HepG2 (cell line): ENCODE measurements at regions not wholly inside any gene's neighbourhood (a gene's known extent, or its start where the extent isn't known, plus 50 kb on each side); places are given as distances from the start of the nearest gene placed in this dataset.

Experiments
- ATAC-seq: fragments of 200-7000 bp; cut with Tn5 transposase; 3 replicates; pipeline ENCODE4 v1.9.1; 2020; ENCODE audit warnings: mild to moderate bottlenecking, moderate library complexity
- BruUV-seq: library from RNA; stranded (reverse); fragments of 400-500 nt; replicated peaks from 2 replicates; lab custom pipeline; 2021; lab: Mats Ljungman, UMichigan
- CTCF ChIA-PET: fragments of 300-600 bp; formaldehyde crosslinking; extraction: SDS; loops from one replicate; lab custom pipeline; 2021; ENCODE audit warnings: low total read pairs, inconsistent platforms, low intra/inter-chr PET ratio; lab: Yijun Ruan, JAX
- POLR2A ChIA-PET: fragments of 350-600 bp; sonication (Branson Sonifier 250); formaldehyde crosslinking; loops from one replicate; lab custom pipeline; 2020; ENCODE audit warnings: antibody characterized with exemption, inconsistent platforms; lab: Yijun Ruan, JAX
- DNase-seq: peaks from one replicate; pipeline ENCODE4 v3.0.0-alpha.2; 2015; ENCODE audit warnings: low spot score
- FAIRE-seq: peaks from 3 replicates; lab custom pipeline; 2011; peaks lifted over from hg19 to GRCh38; lab: Jason Lieb, UNC
- H2AFZ ChIP-seq: one replicate; pipeline ENCODE4 v1.6.1; 2011; ENCODE audit warnings: low read length, inconsistent platforms
- H3K27ac ChIP-seq: fragments of 300-600 bp; 3 replicates; pipeline ENCODE4 v1.8.0; 2011; ENCODE audit warnings: mixed run types, mild to moderate bottlenecking, mixed read lengths, low read length, inconsistent platforms; ENCODE audit not compliant: insufficient read depth; ENCODE audit errors: extremely low read length
- H3K27me3 ChIP-seq, 2 experiments: fragments of 200-600 bp in 1 of 2; 2 replicates in 1 of 2; 3 replicates in 1 of 2; pipeline versions ENCODE4 v1.6.0 to v1.8.0; 2011; ENCODE audit warnings: low read length in 2 of 2, mild to moderate bottlenecking in 2 of 2, moderate library complexity in 2 of 2, inconsistent platforms in 1 of 2; ENCODE audit not compliant: insufficient read depth in 2 of 2, control insufficient read depth in 1 of 2
- H3K36me3 ChIP-seq, 2 experiments: fragments of 200-600 bp in 1 of 2; replicated peaks in 1 of 2; 2 replicates in 1 of 2; 3 replicates in 1 of 2; pipeline versions ENCODE4 v1.5.1 to v1.8.0; 2011; ENCODE audit warnings: low read length in 2 of 2, inconsistent platforms in 1 of 2; ENCODE audit not compliant: insufficient read depth in 2 of 2, control insufficient read depth in 1 of 2
- H3K4me1 ChIP-seq: 2 replicates; pipeline ENCODE4 v1.5.1; 2012; ENCODE audit warnings: low read length, inconsistent platforms; ENCODE audit not compliant: insufficient read depth
- H3K4me2 ChIP-seq: 2 replicates; pipeline ENCODE4 v1.6.0; 2011; ENCODE audit warnings: low read depth, low read length, inconsistent platforms
- H3K4me3 ChIP-seq, 3 experiments: fragments of 200-600 bp in 1 of 3; sonication (generic), shearing (Covaris generic) in 1 of 3; replicated peaks in 1 of 3; 2 replicates each; pipeline ENCODE4 v1.5.1; 2011 to 2016; ENCODE audit warnings: low read length in 3 of 3, inconsistent platforms in 2 of 3, low read depth in 2 of 3, mild to moderate bottlenecking in 2 of 3, control low read depth in 1 of 3, mixed read lengths in 1 of 3; ENCODE audit not compliant: insufficient read depth in 1 of 3
- H3K79me2 ChIP-seq: one replicate; pipeline ENCODE4 v1.6.1; 2011; ENCODE audit warnings: low read length, inconsistent platforms; ENCODE audit not compliant: insufficient read depth
- H3K9ac ChIP-seq: 2 replicates; pipeline ENCODE4 v1.6.0; 2011; ENCODE audit warnings: mild to moderate bottlenecking, low read depth, low read length, inconsistent platforms; ENCODE audit not compliant: insufficient read depth
- H3K9me3 ChIP-seq: 2 replicates; pipeline ENCODE4 v1.5.1; 2012; ENCODE audit warnings: mild to moderate bottlenecking, low read length
- H4K20me1 ChIP-seq: 2 replicates; pipeline ENCODE4 v1.6.0; 2011; ENCODE audit warnings: inconsistent platforms, mild to moderate bottlenecking, low read length, moderate library complexity; ENCODE audit not compliant: insufficient read depth
- CEBPB ChIP-seq: IDR thresholded peaks from 2 replicates; pipeline ENCODE4 v1.6.1; 2011; ENCODE audit warnings: low read depth, low read length, improper control_type of control experiment, borderline replicate concordance
- CERS6 ChIP-seq: sonication (generic); formaldehyde crosslinking; IDR thresholded peaks from 2 replicates; pipeline ENCODE4 v1.5.0; 2020; ENCODE audit warnings: missing genetic modification reagents
- IRX3 ChIP-seq: sonication (generic); formaldehyde crosslinking; IDR thresholded peaks from 2 replicates; pipeline ENCODE4 v1.8.1; 2023; ENCODE audit warnings: mild to moderate bottlenecking, low read depth, missing genetic modification reagents, borderline replicate concordance
- KAT2B ChIP-seq: fragments of 150-350 bp; IDR thresholded peaks from 2 replicates; pipeline ENCODE4 v1.6.1; 2014; ENCODE audit warnings: low read depth, low read length, borderline replicate concordance
- KLF11 ChIP-seq: IDR thresholded peaks from 2 replicates; pipeline ENCODE4 v1.6.1; 2016; ENCODE audit warnings: missing compliant biosample characterization
- MNT ChIP-seq: fragments of 450-650 bp; IDR thresholded peaks from 2 replicates; pipeline ENCODE4 v1.6.1; 2016
- MYC ChIP-seq: sonication (generic); formaldehyde crosslinking; IDR thresholded peaks from 2 replicates; pipeline ENCODE4 v1.9.0; 2021; ENCODE audit warnings: missing genetic modification reagents, borderline replicate concordance
- RORA ChIP-seq: sonication (generic); formaldehyde crosslinking; IDR thresholded peaks from 2 replicates; pipeline ENCODE4 v1.5.0; 2020; ENCODE audit warnings: mild to moderate bottlenecking, missing genetic modification reagents, moderate library complexity
- SOX13 ChIP-seq, 3 experiments: fragments of 450-650 bp in 1 of 3; sonication (generic) in 1 of 3; formaldehyde crosslinking in 1 of 3; IDR thresholded peaks in 2 of 3; conservative IDR thresholded peaks in 1 of 3; 2 replicates each; pipeline versions ENCODE4 v1.5.0 to v1.6.1; 2016 to 2020; ENCODE audit warnings: antibody characterized with exemption in 1 of 3, mild to moderate bottlenecking in 1 of 3, missing compliant biosample characterization in 1 of 3, missing genetic modification reagents in 1 of 3, moderate library complexity in 1 of 3
- ZBTB3 ChIP-seq: sonication (generic); formaldehyde crosslinking; IDR thresholded peaks from 2 replicates; pipeline ENCODE4 v1.4.0; 2020; ENCODE audit warnings: low read depth, mild to moderate bottlenecking, moderate library complexity, missing genetic modification reagents, borderline replicate concordance
- ZMYM4 ChIP-seq: sonication (generic); formaldehyde crosslinking; IDR thresholded peaks from 2 replicates; pipeline ENCODE4 v1.8.1; 2023; ENCODE audit warnings: mild to moderate bottlenecking, missing genetic modification reagents
- ZNF598 ChIP-seq: sonication (generic); formaldehyde crosslinking; IDR thresholded peaks from 2 replicates; pipeline ENCODE4 v1.5.1; 2020; ENCODE audit warnings: mild to moderate bottlenecking, missing genetic modification reagents, borderline replicate concordance
- WGBS: methylation state at CpG from one replicate; pipeline ENCODE4 v1.1.6; 2017; ENCODE audit warnings: low lambda C conversion rate; 5-methylcytosine and 5-hydroxymethylcytosine counted together
- in situ Hi-C: cut with HindIII; loops from 2 replicates; pipeline ENCODE4 v1.10.0; 2017; ENCODE audit warnings: low pct_unique_long_range_greater_than_20kb; ENCODE audit not compliant: extremely low pct_ligation_motif_present
- intact Hi-C: fragments of 100-400 bp; cut with micrococcal nuclease; formaldehyde crosslinking; loops from one replicate; pipeline ENCODE4 v1.10.0; 2022; ENCODE audit not compliant: unreplicated experiment
- TF ChIP-seq, protein P1 (sequence below): sonication (generic); formaldehyde crosslinking; IDR thresholded peaks from 2 replicates; pipeline ENCODE4 v1.8.0; 2022; ENCODE audit warnings: mild to moderate bottlenecking, missing genetic modification reagents

DNA sequence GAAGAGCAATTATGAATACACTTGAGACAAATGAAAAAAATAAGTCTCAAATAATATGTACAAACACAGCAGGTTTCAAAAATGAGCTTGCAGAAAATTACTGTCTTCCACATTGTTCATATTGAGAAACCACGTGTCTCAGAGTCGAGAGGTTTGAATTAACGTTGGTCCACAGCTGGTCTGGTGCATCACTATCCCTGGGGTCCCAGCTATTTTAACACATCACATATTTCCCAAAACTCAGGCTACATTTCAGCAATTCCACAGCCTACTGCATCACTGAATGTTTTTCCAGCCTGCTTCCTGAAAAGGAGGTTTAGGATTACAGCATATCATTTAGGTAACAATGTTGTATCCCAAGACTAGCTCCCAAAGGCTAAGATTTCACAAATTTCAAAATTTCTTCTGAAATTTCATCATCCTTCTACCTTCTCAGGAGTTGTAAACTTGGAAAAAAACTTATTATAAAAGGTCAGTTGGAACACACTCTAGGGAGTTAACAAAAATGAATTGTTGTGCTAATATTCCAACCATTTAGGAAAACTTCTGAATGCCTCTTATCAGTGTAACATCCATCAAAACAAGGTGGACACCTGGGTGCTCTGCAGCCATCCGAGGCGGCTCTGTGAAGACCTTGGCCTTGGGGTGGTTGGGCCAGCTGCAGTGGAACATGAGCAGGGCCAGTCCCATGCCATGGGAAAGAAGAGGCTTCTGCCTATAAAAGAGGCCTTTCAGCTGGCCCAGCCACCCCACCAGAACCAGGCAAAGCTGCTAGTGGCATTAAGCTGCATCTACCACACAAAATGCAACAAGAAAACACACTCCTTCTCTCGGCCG lies 198.1 kb upstream of the RBBP8 start:
- Histone ChIP-seq H3K27ac (no peak overlapping the region), H3K79me2 (no peaks in the 10 kb centered on the region), H3K4me3 (no peak overlapping the region), H3K27me3 (no peaks in the 10 kb centered on the region; a peak in 1 of 5 replicates), H3K9ac (no peak overlapping the region), H3K4me2 (no peak overlapping the region), H3K9me3 (no peaks in the 10 kb centered on the region), H3K4me1 (no peaks in the 10 kb centered on the region), H2AFZ (no peak overlapping the region), H4K20me1 (no peaks in the 10 kb centered on the region)
- ChIA-PET CTCF (no interaction called here), POLR2A (no interaction called here)
- in situ Hi-C loops (no loop called here), intact Hi-C loops (no loop called here)
- 41% methylated on average over 6 of the region's 7 CpGs for WGBS
- DNase-seq (no peak), FAIRE-seq (no peak), ATAC-seq (no peak)
- BruUV-seq = no TSS peak
- TF ChIP-seq ZMYM4 (CRISPR knock-in tag) (no peak), MNT (peak; percentile 66), CEBPB (0 out of 2 replicates have a peak, but pooled peaks have one; percentile 7)
- TF ChIP-seq, all 625 proteins: peak for 2
- no peaks in the 10 kb centered on the region for H3K36me3 ChIP-seq

DNA sequence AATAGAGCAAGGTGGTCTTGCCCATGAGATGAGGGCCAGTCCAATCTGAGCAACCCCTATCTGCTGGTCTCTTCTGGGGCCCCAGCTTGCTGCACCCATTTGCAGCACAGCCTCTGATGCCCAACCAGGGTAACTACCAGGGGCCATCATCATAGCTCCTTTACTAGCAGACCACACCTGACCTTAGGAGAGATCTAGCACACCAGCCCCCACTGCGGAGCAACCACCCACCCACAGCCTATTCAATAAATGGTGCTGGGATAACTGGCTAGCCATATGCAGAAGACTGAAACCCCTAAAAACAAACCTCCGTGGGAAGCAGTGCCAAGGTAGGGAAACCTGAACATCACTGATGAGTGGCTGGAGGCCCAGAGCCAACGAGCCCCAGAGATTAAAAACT lies 196.1 kb upstream of the RBBP8 start:
- in situ Hi-C loops = no loop called here
- ChIA-PET CTCF (no interaction called here), POLR2A (no interaction called here)
- 0% methylated on average over 1 of the region's 3 CpGs for WGBS
- Histone ChIP-seq H2AFZ (no peak overlapping the region), H3K79me2 (no peaks in the 10 kb centered on the region), H3K9ac (no peak overlapping the region), H3K4me3 (no peak overlapping the region), H3K4me2 (no peak overlapping the region), H3K27me3 (no peaks in the 10 kb centered on the region; a peak in 1 of 5 replicates), H3K4me1 (no peaks in the 10 kb centered on the region), H3K27ac (no peak overlapping the region), H3K36me3 (no peaks in the 10 kb centered on the region), H4K20me1 (no peaks in the 10 kb centered on the region), H3K9me3 (no peaks in the 10 kb centered on the region)
- intact Hi-C loops = no loop called here
- DNase-seq (no peak), ATAC-seq (no peak), FAIRE-seq (no peak)
- no TSS peak for BruUV-seq
- TF ChIP-seq KAT2B (no peak), ZNF598 (CRISPR knock-in tag) (no peak), CERS6 (CRISPR knock-in tag) (no peak), RORA (CRISPR knock-in tag) (no peak), KLF11 (CRISPR knock-in tag) (no peak), MYC (no peak), ZBTB3 (CRISPR knock-in tag) (no peak), SOX13 (IDR thresholded peaks at IDR 0.05) (no peak), SOX13 (CRISPR knock-in tag; conservative IDR thresholded peaks at IDR 0.05 in 1 of 2, IDR thresholded peaks at IDR 0.05 in 1 of 2) (no peak), IRX3 (CRISPR knock-in tag) (no peak)
- TF ChIP-seq, protein P1, sequence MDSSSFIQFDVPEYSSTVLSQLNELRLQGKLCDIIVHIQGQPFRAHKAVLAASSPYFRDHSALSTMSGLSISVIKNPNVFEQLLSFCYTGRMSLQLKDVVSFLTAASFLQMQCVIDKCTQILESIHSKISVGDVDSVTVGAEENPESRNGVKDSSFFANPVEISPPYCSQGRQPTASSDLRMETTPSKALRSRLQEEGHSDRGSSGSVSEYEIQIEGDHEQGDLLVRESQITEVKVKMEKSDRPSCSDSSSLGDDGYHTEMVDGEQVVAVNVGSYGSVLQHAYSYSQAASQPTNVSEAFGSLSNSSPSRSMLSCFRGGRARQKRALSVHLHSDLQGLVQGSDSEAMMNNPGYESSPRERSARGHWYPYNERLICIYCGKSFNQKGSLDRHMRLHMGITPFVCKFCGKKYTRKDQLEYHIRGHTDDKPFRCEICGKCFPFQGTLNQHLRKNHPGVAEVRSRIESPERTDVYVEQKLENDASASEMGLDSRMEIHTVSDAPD (CRISPR knock-in tag) = no peak
